HG03066 (cell line): ENCODE measurements at regions not wholly inside any gene's neighbourhood (a gene's known extent, or its start where the extent isn't known, plus 50 kb on each side); places are given as distances from the start of the nearest gene placed in this dataset.
"Not testable (repeated sequence)": the region's sequence is repeated elsewhere in the genome, so short reads cannot be mapped to it uniquely, and the experiment has no call there.

Source experiments
- ATAC-seq: cut with Tn5 transposase; IDR thresholded peaks from one replicate; pipeline ENCODE4 v1.9.1; 2021; ENCODE audit warnings: low read depth; ENCODE audit not compliant: unreplicated experiment

GRCh38 chr12:93234641-93235040, 143.1 kb upstream of the NUDT4 start:
- no peak for ATAC-seq

- ATAC-seq = no peak
These were observed 141.8 kb upstream of the NUDT4 start for GRCh38 chr12:93235881-93236280.

- ATAC-seq = no peak
These were observed 140.3 kb upstream of the NUDT4 start for GRCh38 chr12:93237235-93237915.

GRCh38 chr12:93238512-93239262, 139.0 kb upstream of the NUDT4 start:
- not testable (repeated sequence) for ATAC-seq

- not testable (repeated sequence) for ATAC-seq
These were observed 137.9 kb upstream of the NUDT4 start for GRCh38 chr12:93239789-93240188.

DNA sequence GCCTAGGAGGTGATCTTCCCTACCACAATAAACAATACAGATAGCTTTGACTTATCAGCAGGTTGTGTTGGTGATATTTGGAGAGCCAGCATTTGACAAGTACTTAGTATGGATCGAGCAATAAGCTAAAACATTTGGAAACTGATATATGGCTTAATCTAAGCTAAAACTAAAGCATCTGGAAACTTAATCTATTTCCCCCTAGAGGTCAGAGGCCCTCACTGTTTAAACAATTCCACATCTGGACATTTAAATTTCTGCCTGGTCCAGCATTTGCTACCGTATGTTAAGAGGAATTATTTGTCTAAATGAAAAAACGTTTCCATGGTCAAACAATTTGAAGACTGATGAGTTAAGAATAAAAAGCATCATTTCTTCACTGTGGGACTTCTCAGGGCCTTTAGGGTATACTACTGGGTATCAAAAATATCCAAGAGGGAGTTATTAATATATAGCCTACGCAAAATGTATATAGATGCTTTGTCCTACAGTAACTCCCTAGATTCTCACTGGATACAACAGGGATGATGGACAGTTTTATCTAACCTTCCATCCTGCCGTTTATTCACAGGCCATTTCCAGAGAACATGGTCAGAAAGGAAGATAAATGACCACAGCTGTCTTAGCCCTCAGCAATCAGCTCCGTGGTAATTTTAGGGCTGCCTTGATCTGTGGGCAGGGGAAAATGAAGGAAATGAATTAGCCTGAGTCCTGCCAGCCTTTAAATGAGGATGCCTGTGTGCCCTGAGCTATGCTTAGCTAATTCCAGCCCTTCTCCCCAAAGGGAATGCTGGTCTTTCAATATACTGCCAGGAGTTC, 135.4 kb upstream of the NUDT4 start:
- ATAC-seq = no peak

DNA sequence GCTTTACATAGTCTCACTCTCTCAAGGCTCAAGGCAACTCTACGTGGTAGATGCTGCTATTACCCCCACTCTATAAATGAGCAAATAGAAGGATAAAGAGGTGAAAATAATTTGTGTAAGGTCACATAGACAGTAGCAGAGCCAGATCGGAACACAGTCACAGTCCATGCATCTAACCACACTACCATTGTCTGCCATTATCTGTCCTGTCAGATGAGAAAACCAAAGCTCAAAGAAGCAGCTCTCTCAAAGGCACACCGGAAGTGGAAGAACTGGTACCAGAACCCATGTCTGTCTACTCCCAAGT, 134.4 kb upstream of the NUDT4 start:
- peak; percentile 30 for ATAC-seq

GRCh38 chr12:93243689-93244513, 133.8 kb upstream of the NUDT4 start:
- peak; percentile 34 for ATAC-seq

DNA sequence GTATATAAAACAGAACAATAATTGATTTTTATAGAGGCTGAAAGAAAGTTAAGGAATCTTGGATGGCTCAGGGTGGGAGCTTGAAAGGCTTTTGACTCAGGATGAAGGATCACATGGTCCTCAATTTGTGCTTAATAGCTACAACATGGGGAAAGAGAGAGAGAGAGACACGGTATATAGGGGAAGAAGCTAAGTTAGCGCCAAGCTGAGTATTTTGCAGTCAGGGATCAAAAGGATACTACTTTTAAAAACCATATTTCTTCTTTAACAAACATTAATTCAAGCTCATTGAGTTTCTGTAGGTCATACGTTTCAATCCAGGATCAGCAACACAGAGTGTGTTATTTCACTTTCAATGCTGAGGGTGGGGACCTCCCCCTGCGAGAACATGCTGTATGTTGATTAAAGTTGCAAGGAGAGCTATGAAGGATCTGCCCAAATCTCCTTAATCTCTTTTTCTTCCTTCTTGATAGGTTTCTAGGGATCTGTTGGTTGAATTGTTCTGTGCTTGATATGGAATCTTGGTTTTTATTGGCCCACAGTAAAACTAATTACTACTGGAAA, 133.1 kb upstream of the NUDT4 start:
- peak; percentile 25 for ATAC-seq

- ATAC-seq = peak; percentile 72
These were observed 132.2 kb upstream of the NUDT4 start for GRCh38 chr12:93245543-93245942.

GRCh38 chr12:93247313-93247991, 130.3 kb upstream of the NUDT4 start:
- ATAC-seq = no peak

DNA sequence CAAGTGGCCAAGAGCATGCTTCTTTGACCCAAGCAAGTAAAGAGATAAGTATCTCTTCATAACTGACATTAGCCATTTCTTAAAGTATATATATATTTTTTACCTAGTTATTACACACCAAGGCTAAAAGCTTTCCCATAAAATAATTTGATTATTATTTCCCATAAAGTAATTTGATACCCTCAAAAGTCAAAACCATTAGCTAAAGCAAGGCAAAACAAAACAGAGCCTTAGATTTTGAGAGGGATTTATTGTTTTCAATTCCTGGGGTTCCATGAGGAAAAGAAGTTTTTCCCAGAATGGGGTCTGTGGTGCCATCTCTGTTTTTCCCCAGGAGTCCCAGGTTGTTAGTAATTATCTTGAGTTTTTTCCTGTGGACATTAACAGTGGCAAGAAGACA, 125.5 kb upstream of the NUDT4 start:
- no peak for ATAC-seq

- ATAC-seq = no peak
These were observed 122.8 kb upstream of the NUDT4 start for GRCh38 chr12:93254911-93255310.

DNA sequence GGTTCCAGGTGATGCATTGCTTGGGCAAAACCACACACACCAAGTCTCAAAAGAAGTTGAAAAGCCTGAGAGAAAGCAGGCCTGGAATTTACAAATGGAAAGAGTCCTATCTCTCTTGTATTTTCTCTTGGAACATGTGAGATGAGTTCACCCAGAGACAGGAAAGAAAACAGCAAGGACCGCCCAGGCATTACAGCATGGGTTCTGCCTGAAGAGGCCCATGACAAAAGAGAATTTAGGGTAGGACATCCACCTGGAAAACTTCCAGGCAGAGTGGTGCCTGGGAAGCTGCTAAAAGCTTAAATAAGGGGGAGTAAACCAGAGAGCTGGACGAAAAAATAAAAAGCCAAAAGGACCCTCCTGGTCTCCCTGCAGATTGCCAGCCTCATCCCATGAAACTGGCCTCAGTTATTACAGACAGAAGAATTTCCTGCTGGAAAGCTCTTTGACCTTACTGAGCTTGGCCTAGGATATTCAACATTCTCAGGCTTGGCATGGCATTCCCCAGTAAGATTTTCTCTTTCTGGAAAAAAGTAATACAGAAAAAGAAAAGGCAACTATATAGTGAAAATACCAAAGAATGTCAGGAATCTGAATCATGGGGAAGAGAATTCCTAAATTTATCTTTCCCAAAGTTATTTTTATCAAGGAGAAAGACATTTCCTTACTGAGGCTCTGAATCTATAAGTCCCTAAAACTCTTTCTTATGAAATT, 121.3 kb upstream of the NUDT4 start:
- no peak for ATAC-seq

GRCh38 chr12:93261505-93262094, 116.1 kb upstream of the NUDT4 start:
- no peak for ATAC-seq

GRCh38 chr12:93272997-93273396, 104.7 kb upstream of the NUDT4 start:
- ATAC-seq = no peak

DNA sequence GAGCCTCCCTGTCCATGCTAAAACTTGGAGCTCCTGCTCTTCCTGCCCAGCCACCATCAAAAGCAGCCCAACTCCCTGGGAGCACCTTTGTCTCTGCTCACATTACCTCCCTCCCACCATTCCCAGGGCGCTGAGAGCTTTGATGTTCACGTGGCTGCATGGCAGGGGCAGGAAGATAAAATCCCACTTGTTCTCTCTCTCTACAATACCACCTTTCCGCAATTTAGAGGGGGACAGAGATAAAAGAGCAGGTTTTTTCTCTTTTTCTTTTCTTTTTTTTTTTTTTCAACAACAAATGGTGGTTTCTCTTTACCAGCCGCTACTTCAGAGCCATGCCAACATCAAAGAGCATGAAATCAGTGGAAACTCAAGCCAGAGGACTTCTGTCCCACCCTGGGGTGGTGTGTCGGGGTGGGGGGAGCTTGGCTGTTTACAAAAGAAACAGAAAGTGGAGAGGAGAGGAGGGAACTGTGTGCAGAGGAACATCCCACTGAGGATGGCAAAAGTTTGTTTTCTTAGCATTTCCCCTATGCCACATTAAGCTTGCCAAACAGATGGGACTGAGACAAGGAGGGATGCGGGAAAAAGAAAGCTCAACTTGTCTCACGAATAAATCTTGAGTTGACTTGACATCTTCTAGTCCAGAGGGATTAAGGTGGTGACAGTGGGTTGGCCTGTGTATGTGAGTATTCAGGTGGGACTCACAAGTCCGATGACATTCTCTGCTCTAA, 103.7 kb upstream of the NUDT4 start:
- no peak for ATAC-seq

DNA sequence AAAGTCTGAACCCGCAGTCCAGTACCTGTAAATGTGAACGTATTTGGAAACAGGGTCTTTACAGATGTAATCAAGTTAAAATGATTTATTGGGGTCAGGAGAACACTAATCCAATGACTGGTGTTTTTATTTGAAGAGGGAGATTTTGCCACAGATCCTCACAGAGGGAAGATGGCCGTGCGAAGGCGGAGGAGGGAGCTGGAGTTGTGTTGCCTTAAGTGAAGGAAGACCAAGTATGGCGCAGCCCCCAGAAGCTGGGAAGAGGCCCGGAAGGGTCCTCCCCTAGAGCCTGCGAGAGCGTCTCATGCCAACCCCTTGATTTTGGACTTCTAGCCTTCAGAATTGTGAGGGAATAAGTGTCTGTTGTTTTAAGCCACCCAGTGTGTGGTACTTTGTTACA, 102.8 kb upstream of the NUDT4 start:
- no peak for ATAC-seq
